Dedifferentiated amniotic fluid mesenchymal stem cell (primary cell): ENCODE measurements at regions not wholly inside any gene's neighbourhood (a gene's known extent, or its start where the extent isn't known, plus 50 kb on each side); places are given as distances from the start of the nearest gene placed in this dataset.

Experiments used
- DNase-seq: peaks from one replicate; pipeline ENCODE4 v3.0.0-alpha.2; 2016; ENCODE audit errors: extremely low spot score

GRCh38 chr4:167688660-167689142, 403.6 kb upstream of the ANXA10 start:
- DNase-seq: no peak

GRCh38 chr4:167702391-167702790, 389.9 kb upstream of the ANXA10 start:
- no peak for DNase-seq

GRCh38 chr4:167711517-167711916, 380.8 kb upstream of the ANXA10 start:
- no peak for DNase-seq

- DNase-seq: no peak
Observed at GRCh38 chr4:167713756-167714155, 378.6 kb upstream of the ANXA10 start.

- no peak for DNase-seq
Observed at GRCh38 chr4:167715176-167715575, 377.2 kb upstream of the ANXA10 start.

GRCh38 chr4:167717495-167717894, 374.8 kb upstream of the ANXA10 start:
- DNase-seq: no peak

- no peak for DNase-seq
Observed at GRCh38 chr4:167721617-167722486, 370.5 kb upstream of the ANXA10 start.

GRCh38 chr4:167722487-167722808, 369.9 kb upstream of the ANXA10 start:
- no peak for DNase-seq

GRCh38 chr4:167724941-167725340, 367.4 kb upstream of the ANXA10 start:
- DNase-seq: no peak

GRCh38 chr4:167730769-167731168, 361.6 kb upstream of the ANXA10 start:
- DNase-seq: no peak

- DNase-seq: no peak
Observed at GRCh38 chr4:167745024-167745687, 347.2 kb upstream of the ANXA10 start.

GRCh38 chr4:167767281-167767680, 325.1 kb upstream of the ANXA10 start:
- no peak for DNase-seq

GRCh38 chr4:167774646-167775045, 317.7 kb upstream of the ANXA10 start:
- DNase-seq: no peak

GRCh38 chr4:167775375-167775774, 317.0 kb upstream of the ANXA10 start:
- DNase-seq: no peak

- no peak for DNase-seq
Observed at GRCh38 chr4:167779280-167779679, 313.1 kb upstream of the ANXA10 start.

GRCh38 chr4:167779864-167780263, 312.5 kb upstream of the ANXA10 start:
- no peak for DNase-seq

GRCh38 chr4:167784826-167785225, 307.5 kb upstream of the ANXA10 start:
- DNase-seq: no peak

GRCh38 chr4:167785523-167785922, 306.8 kb upstream of the ANXA10 start:
- DNase-seq: no peak

GRCh38 chr4:167786504-167786903, 305.8 kb upstream of the ANXA10 start:
- DNase-seq: no peak

- no peak for DNase-seq
Observed at GRCh38 chr4:167787231-167787630, 305.1 kb upstream of the ANXA10 start.

GRCh38 chr4:167802463-167803212, 289.7 kb upstream of the ANXA10 start:
- no peak for DNase-seq

GRCh38 chr4:167811958-167812357, 280.4 kb upstream of the ANXA10 start:
- no peak for DNase-seq

- DNase-seq: no peak
Observed at GRCh38 chr4:167826281-167826680, 266.1 kb upstream of the ANXA10 start.
